GM12892 (cell line): ENCODE measurements at regions not wholly inside any gene's neighbourhood (a gene's known extent, or its start where the extent isn't known, plus 50 kb on each side); places are given as distances from the start of the nearest gene placed in this dataset.

Source experiments
- POLR2A ChIP-seq: IDR thresholded peaks from 2 replicates; pipeline ENCODE4 v1.6.1; 2011; ENCODE audit warnings: low read depth, low read length, control low read depth
- TAF1 ChIP-seq: IDR thresholded peaks from 2 replicates; pipeline ENCODE4 v1.6.1; 2011; ENCODE audit warnings: low read depth, mild to moderate bottlenecking, control low read depth, low read length, borderline replicate concordance

DNA sequence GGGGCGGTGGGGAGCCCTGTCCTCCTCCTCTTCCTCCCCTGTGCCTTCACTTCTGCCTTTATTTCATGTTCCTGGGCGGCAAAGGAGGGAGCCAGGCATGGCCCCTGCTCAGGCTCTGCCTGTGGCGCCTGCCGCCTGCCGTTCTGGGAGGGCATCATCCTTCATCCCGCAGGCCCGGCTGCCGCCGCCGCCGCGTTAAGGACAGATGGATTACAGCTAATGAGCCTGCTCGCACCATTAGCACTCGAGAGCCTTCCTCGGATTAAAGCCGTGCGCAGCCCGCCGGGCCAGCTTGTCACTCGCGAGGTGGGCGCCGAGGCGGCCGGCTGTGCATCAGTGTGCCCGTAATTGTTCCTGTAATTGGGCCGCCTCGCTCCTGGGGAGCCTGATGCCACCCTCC, 127.7 kb upstream of the GSE1 start:
- TF ChIP-seq TAF1: no peak
- no peak for TF ChIP-seq POLR2A
